AG08395 (cell line): ENCODE measurements at regions not wholly inside any gene's neighbourhood (a gene's known extent, or its start where the extent isn't known, plus 50 kb on each side); places are given as distances from the start of the nearest gene placed in this dataset.
A peak's percentile ranks its signal among the peaks of the same experiment; 100 is the strongest.
"Not testable (repeated sequence)": the region's sequence is repeated elsewhere in the genome, so short reads cannot be mapped to it uniquely, and the experiment has no call there.

Experiments used
- DNase-seq: peaks from one replicate; pipeline ENCODE4 v3.0.0; 2012; ENCODE audit warnings: mixed read lengths, low spot score

DNA sequence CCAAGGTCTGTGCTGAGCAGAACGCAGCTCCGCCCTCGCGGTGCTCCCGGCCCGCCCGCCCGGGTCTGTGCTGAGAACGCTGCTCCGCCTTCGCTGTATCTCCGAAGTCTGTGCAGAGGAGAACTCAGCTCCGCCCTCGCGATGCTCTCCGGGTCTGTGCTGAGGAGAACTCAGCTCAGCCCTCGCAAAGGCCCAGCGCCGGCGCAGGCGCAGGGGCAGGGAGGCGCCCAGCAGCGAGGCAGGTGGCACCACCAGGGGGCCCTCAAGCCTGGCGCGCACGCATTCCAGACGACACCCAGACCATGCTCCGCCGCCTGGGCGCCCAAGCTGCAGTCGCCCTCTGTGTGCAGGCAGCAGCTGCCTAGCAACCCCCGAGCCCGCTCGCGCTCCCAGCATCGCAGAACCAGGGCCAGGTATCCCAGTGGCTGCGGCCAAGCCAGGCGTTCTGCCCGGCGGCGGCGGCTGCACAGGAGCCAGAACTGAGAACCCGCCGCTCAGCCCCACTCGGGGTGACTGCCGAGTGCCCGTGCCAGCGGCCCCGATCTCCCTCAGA is 672.1 kb upstream of the DEFB115 start:
- DNase-seq: peak; percentile 19

DNA sequence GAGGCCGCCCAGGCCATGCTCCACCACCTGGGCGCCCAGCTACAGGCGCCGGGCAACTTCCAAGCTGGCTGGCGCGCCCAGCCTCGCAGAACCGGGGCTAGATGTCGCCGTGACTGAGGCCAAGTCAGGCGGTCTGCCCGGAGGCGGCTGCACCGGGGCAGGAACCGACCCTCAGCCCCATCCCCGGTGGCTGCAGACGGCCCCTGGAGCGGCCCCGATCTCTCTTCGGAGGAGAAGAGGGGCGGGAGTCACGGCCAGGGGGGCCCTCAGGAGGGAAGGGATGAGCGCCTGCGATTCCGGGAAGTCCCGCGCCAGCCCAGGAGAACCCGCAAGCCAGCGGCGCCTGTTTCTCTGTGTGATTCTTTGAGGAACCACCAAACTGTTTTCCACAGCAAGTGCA is 671.3 kb upstream of the DEFB115 start:
- not testable (repeated sequence) for DNase-seq

DNA sequence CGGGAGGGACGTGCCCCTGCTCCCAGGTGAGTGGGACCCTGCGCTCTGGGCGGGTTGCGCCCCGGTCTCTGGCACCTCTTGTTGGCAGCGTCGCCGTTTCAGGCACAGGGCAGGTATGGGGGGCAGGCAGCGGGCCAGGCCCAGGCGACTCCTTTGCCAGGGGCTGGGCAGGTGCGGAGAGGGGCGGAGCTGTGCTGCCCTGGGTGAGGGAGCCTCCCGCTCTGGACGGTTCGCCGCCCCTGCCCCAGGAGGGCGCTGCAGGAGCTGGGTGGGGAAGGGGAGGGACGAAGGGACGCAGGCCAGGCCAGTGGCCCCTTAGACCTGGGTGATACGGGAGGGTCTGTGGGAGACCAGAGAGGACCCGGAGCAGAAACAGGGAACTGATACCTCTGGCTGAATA is 663.9 kb upstream of the DEFB115 start:
- no peak for DNase-seq

DNA sequence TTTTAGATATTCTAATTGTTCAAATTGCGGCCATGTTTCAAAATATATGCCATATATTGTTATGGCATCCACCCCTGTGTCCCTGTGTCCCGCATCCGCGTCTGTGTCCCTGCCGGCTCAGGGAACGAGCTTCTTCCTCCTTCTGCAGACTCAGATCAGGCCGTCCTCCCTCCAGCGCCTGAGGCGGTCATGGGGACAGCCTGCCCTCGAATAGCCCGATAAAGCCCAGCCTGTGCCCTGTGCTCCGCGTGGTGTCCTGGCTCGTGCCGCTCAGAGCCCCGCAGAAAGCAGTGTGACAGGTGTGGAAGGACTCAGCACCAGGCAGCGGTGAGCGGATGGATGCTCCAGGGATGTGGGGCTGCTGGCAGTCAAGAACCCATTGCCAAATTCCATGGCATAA is 663.4 kb upstream of the DEFB115 start:
- DNase-seq: no peak

DNA sequence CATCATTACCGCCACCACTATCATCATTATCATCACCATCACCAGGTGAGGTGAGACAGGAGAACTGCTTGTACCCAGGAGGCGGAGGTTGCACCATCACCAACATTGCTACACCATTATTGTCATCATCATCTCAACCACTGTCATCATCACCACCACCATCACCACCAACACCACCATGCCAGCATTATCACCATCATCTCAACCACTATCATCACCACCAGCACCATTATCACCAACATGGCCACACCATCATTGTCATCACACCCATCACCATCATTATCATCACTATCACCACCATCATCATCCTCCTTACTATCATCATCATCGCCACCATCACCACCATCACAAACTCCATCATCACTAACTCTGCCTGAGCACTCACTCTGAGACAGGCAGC is 661.8 kb upstream of the DEFB115 start:
- DNase-seq: no peak

DNA sequence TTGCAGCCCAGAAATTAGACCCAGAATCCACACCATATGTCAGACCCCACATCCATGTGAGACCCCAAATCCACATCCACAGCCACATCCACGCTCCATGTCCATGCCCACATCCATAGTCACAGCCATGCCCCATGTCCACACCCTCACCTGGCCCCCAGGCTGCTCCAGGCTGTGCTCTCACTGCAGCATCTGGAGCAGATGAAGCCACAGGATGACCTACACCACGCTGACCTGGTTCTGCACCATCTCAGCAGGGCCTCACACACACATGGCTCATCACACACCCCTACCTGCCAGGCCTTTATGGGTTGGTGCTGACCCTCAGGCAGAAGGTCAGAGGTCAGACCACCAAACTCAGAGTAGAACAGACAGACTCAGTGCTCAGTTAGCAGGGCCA is 660.0 kb upstream of the DEFB115 start:
- DNase-seq: not testable (repeated sequence)

DNA sequence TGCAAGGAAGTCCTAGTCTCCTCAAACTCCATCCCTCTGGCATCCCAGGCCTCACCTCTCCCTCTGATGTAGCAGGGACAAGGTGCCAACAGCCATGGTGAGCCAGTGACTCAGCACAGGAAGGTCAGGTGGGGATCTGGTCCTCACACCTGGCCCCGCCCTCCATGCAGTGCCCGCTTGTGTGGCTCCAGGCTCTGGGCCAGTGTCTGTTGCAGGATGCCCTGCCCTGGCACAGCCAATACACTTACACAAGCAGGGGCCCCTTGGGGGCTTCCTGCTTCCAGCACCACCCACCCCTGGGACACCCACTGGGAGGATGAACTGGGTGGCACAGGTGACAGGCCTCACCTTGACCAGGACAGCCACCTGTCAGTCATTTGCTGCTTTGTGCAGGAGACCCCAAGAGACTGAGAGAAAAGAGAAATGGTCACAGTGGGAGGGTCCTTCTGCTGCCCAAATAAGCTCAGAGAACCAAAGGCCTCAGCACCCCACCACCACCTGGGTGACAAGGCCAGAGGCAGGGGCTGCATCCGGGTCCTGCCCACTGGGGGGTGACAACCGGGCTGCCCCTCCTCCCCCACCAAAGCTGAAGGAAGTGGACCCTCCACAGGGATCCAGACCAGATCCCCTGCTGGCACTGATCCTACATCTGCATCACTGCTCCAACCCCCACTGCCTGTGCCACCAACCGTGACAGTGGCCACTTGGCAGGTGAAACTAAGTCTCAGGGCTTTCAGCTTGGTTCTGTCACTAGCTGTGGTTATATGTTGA is 658.8 kb upstream of the DEFB115 start:
- DNase-seq: no peak

DNA sequence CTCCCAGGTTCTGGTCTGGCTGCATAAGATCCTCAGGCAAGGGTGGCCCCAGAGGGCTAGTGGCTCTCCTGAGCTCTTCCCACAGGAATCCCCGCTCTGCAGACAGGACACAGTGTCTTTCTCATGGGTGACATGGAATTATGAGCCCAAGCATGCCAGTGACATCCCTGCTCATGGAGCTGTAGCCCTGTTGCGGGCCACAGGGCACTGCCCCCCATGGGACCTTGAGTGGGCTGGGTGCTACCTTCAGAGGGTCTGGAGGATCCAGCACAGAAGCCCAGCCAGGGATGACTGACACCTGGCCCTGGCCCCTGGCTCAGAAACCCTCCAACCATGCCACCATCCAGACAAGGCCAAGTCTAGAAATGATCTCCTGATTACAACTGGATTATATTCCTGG is 657.5 kb upstream of the DEFB115 start:
- no peak for DNase-seq

DNA sequence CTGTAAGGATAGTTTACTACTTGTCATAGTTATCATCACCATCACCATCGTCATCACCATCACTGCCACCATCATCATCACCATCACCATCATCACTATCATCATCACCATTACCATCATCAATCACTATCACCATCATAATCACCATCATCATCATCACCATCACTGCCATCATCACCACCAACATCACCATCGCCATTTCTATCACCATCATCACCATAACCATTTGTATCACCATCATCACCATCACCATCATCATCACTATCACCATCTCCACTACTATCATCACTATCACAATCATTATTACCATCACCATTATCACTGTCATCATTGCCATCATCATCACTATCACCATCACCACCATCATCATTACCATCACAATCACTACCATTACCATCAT is 655.5 kb upstream of the DEFB115 start:
- no peak for DNase-seq

DNA sequence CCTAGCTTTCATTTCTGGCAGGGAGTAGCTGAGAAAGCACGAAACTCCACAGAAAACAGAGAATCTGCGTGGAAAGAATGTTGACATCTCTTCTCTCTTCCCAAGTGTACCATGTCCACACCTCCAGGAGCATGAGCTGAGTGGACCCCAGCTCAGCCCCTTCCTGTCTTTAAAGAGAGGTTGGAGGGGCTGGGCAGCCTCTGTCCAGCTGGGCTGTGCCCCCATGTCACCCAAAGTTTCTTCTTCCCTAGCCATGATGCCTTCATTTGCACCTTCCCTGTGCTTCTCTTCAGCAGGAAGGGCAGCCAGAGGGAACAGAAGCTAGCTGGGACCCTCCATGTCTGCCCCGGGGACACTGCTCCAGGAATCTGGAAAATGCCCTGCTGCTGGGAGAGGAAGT is 655.0 kb upstream of the DEFB115 start:
- no peak for DNase-seq

DNA sequence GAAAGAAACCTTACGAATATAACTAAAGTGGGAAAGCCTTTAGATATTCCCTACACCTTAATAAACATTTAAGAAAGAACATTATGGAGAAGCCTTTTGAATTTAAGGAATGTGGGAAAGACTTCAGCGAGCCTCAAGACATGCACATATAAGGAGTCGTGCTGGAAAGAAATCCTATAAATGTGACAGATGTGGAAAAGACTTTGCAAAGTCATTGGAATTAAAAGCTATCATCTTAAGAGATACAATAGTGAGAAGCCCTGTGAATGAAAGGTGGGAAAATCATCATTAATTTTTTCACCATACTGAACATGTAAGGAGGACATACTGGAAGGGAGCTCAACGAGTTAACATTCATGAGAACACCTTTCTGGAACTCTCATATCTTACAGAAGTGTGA is 650.5 kb upstream of the DEFB115 start:
- DNase-seq: no peak

DNA sequence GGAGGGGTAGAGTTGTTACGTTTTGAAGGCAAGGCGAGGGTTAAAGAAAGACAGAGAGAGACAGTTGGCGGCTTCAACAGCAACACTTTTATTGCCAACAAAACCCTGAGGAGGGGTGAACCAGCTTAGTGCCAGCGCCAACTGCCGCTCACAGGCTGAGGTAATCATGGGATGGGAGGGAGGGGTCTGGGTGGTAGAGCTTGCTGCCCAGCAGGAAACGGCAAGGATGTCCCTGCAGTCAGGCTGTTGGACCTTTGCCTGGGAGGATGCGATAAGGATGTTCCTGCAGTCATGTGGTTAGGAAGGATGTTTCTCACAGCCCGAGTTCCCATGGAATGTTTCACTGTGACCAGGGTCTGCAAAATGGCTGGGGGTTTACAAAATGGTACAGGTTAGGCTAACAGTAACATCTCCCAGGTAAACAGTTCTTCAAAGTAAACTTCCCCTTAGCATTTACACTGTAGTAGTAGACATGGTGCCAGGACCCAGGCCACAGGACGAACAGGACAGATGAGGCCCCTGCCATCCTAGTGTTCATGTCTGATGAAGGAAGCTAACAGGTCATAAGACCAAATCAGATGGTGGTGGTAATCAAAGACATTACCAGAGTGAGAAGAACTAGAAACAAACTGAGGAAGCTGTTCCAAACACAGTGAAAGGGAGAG is 647.3 kb upstream of the DEFB115 start:
- DNase-seq: no peak

DNA sequence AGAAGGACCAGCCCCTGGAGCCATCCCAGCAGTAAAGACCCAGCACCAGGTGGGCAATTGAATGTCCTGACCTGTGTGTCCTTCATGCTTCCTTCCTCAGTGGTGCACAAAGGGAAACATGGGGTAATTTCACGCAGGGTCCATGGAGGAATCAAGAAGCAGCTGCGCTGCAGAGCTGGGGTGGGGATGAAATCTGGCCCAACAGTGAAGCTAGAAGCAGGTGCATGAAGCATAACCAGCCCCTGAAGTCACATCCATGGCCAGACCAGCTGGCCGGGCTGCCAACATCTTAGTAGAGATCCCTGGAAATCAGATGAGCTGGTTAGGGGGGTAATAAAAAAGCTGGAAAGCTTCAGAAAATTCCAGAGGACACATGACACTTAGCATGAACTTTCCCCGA is 646.7 kb upstream of the DEFB115 start:
- no peak for DNase-seq

DNA sequence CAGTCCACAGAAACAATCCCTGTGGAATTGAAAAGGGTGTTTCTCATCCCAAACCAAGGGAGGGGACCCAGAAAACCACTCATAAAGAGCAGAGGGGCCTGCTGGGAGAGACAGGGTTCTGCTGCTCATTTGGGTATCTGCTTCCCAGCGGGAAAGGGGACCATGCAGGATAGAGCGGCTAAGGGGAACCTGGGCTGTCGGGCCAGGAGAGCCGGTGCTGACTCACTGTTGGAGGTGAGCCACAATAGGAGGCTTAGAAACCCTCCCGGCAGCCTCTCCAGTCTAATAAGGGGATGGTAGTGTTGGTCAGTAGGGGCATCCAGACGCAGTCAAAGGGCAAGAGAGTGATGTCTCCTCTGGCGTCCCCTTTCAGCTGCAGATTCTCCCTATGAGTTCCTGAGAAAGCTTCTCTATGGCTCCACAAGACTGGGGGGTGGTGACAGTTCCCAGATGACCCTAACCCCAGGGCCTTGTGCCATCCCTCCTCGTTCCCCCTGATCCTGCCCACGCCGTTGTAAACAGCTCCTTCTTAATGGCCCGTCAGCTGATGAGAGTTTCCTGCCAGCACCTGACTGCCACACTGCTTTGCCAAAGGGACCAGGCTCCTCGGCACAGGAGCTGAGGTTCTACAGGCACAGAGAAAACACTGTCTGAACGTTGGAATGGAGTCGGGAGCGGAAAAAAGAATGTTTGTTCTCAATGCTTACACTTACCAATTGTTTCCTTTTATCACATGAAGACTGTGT is 646.1 kb upstream of the DEFB115 start:
- DNase-seq: no peak

DNA sequence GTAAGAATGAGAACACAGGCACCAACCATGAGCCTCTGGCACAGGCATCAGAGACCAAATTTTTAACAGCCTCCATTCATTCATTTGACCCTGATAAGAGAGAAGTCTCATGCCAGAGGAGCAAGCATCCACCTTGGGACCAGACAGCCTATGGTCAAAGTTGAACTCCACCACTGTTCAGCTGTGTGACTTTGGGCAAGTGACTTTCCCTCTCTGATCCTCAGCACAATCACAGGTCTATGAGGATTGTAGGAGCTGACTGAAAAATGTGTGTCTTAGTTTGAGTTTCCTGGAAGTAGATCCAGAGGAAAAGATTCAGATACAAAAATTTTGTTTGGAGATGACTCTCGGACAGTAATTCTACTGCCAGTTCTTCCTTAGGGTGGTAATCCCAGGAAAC is 645.1 kb upstream of the DEFB115 start:
- no peak for DNase-seq

DNA sequence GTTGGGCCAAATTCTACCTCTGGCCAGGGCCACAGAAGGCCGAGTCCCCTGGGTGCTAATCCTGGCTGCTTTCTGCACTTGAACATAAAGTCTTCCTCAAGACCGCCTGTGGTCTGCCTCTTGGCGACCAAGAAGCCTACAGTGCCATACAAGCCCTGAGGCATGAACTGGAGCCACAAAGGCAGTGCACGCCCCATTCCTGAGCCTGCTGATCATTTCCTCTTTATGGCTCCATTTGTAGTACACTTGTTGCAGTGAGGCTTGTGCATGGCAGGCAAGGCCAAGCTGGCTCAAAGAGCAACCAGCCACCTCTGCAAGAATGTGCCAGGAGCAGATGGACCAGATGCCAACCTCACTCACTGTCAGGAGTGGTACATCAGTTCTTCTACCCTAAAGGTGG is 636.1 kb upstream of the DEFB115 start:
- DNase-seq: not testable (repeated sequence)

DNA sequence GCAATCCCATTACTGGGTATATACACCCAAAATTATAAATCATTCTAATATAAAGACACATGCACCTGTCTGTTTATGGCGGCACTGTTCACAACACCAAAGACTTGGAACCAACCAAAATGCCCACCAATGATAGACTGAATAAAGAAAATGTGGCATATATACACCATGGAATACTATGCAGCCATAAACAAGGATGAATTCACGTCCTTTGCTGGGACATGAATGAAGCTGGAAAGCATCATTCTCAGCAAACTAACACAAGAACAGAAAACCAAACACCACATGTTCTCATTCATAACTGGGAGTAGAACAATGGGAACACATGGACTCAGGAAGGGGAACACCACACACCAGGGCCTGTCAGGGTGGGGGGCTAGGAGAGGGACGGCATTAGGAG is 633.2 kb upstream of the DEFB115 start:
- not testable (repeated sequence) for DNase-seq

DNA sequence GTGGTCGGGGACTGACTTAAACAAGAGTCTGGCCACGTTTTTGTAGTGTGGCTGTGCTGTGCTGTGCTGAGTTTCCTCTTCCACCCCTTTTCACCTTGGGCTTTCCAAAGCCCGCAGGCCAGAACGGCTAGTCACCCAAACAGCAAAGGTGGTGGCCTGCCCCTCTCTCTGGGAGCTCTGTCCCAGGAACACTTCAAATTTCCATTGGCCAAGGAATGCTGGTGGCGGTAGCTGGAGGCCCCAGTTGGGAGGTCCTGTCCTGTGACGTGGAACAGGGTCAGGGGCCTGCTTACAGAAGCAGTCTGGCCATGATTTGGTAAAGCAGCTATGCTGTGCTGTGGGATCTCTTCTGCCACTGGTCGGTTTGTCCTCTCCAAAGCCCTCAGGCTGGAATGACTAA is 628.1 kb upstream of the DEFB115 start:
- not testable (repeated sequence) for DNase-seq

DNA sequence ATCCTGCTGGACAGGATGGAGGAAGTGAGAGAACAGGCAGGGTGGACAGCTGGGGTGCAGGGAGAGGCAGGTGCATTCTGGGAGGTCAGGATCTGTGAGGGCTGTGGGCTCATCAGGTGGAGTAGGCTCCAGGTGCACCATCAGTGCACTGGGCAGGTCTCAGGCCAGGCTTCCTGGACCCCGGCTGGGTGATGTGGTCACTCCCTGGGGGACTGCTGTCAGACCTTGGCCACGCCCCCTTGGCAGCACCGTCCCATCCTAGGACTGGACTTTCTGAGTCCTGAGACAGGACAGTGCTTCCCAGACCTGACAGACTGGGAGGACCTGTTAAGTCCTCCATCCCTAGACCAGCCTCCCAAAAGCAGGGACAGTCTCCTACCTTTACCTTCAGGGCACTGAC is 626.7 kb upstream of the DEFB115 start:
- DNase-seq: no peak

DNA sequence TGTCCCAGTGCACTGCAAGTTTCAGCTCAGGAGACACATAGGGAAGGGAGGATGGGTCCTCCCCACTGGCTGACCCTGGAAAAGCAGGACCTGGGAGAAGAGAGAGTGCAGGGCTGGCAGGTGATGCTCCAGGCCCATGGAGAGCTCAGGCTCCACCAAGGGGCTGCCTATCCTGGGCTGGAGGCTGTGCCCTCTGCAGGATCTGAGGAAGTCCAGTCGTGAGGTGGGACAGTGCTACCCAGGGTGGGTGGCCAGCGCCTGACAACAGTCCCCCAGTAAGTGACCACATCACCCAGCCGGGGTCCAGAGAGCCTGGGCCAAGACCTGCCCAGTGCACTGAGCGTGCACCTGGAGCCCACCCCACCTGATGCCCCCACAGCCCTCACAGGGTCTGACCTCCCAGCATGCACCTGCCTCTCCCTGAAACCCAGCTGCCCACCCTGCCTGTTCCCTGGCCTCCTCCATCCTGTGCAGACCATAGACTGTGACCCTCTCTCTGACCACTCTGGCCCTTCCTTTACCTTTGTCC is 626.1 kb upstream of the DEFB115 start:
- DNase-seq: not testable (repeated sequence)

DNA sequence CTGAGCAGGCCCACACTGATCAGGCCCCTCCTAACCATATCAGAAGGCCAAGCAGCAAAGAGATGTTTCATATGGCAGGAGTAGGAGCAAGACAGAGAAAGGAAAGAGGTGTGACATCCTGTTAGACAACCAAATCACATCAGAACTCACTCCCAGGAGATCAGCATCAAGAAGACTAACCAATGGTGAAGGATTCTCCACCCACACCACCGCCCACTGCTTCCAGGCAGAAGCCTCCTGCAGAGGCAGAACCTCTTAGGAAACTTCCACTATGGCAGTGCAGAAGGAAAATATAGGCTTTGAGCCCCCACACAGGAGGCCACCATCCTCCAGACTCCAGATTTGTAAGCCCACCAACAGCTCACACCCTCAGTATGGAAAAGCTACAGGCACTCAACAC is 624.7 kb upstream of the DEFB115 start:
- not testable (repeated sequence) for DNase-seq

DNA sequence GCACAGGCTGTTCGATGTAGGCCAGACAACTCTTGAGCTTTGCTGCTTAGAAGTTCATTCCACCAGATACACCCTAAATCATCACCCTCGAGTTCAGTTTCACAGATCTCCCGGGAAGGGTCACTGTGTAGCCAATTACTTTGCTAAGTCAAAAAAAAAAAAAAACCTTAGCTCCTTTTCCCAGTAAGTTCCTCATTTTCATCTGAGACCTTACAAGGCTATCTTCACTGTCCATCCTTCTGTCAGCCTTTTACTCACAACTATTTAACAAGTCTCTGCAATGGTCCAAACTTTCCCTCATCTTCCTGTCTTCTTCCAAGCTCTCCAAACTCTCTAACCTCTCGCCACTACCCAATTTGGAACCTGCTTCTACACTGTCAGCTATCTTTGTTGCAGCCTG is 615.9 kb upstream of the DEFB115 start:
- not testable (repeated sequence) for DNase-seq

DNA sequence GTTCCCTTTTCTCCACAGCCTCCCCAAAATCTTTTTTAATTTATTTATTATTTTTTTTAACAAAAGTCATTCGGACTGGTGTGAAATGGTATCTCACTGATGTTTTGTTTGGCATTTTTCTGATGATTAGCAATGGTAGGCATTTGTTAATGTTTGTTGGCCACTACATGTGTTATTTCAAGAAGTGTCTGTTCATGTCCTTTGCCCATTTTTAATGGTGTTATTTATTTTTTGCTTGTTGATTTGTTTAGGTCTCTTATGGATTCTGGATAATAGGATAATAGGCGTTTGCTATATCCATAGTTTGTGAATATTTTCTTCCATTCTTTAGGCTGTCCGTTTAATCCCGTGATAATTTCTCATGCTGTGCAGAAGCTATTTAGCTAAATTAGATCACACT is 596.5 kb upstream of the DEFB115 start:
- DNase-seq: not testable (repeated sequence)
